SK-N-SH treated with all-trans-retinoic acid at 6 μM for 48 hours (cell line): ENCODE measurements at regions not wholly inside any gene's neighbourhood (a gene's known extent, or its start where the extent isn't known, plus 50 kb on each side); places are given as distances from the start of the nearest gene placed in this dataset.

Source experiments
- ESRRG ChIP-seq: fragments of 250-450 bp; sonication (Bioruptor Pico); IDR thresholded peaks from 2 replicates; pipeline ENCODE4 v1.6.1; 2021; ENCODE audit warnings: mild to moderate bottlenecking
- RARB ChIP-seq: fragments of 250-450 bp; sonication (Bioruptor Pico); IDR thresholded peaks from 2 replicates; pipeline ENCODE4 v1.8.0; 2021; ENCODE audit warnings: mild to moderate bottlenecking, moderate library complexity
- ZC3H10 ChIP-seq: fragments of 250-450 bp; sonication (Bioruptor Pico); IDR thresholded peaks from 2 replicates; pipeline ENCODE4 v1.5.1; 2021; ENCODE audit warnings: mild to moderate bottlenecking, moderate library complexity
- ZFP30 ChIP-seq: fragments of 450-650 bp; formaldehyde crosslinking; IDR thresholded peaks from 2 replicates; pipeline ENCODE4 v1.5.0; 2022; ENCODE audit warnings: mild to moderate bottlenecking, moderate library complexity
- ZNF565 ChIP-seq: fragments of 450-650 bp; formaldehyde crosslinking; conservative IDR thresholded peaks from 2 replicates; pipeline ENCODE4 v1.5.0; 2020; ENCODE audit warnings: low read depth, mild to moderate bottlenecking, moderate library complexity
- ZNF8 ChIP-seq: fragments of 450-650 bp; formaldehyde crosslinking; IDR thresholded peaks from 2 replicates; pipeline ENCODE4 v1.5.0; 2020; ENCODE audit warnings: mild to moderate bottlenecking, moderate library complexity
- TF ChIP-seq, protein P1 (sequence below): fragments of 250-450 bp; sonication (Bioruptor Pico); IDR thresholded peaks from 2 replicates; pipeline ENCODE4 v1.5.1; 2020; ENCODE audit warnings: low read depth, mild to moderate bottlenecking, moderate library complexity

GRCh38 chr2:210912779-210913178, 356.4 kb downstream of the CPS1 start:
- TF ChIP-seq ESRRG (CRISPR knock-in tag) (no peak), ZNF8 (CRISPR knock-in tag) (no peak), ZFP30 (CRISPR knock-in tag) (no peak), RARB (CRISPR knock-in tag) (no peak), ZC3H10 (CRISPR knock-in tag) (no peak), ZNF565 (no peak)
- TF ChIP-seq, protein P1, sequence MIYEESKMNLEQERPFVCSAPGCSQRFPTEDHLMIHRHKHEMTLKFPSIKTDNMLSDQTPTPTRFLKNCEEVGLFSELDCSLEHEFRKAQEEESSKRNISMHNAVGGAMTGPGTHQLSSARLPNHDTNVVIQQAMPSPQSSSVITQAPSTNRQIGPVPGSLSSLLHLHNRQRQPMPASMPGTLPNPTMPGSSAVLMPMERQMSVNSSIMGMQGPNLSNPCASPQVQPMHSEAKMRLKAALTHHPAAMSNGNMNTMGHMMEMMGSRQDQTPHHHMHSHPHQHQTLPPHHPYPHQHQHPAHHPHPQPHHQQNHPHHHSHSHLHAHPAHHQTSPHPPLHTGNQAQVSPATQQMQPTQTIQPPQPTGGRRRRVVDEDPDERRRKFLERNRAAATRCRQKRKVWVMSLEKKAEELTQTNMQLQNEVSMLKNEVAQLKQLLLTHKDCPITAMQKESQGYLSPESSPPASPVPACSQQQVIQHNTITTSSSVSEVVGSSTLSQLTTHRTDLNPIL (CRISPR knock-in tag), result no peak
